ENCODE measurements at regions not wholly inside any gene's neighbourhood (a gene's known extent, or its start where the extent isn't known, plus 50 kb on each side); places are given as distances from the start of the nearest gene placed in this dataset.
"Not testable (repeated sequence)": the region's sequence is repeated elsewhere in the genome, so short reads cannot be mapped to it uniquely, and the experiment has no call there.

DNA sequence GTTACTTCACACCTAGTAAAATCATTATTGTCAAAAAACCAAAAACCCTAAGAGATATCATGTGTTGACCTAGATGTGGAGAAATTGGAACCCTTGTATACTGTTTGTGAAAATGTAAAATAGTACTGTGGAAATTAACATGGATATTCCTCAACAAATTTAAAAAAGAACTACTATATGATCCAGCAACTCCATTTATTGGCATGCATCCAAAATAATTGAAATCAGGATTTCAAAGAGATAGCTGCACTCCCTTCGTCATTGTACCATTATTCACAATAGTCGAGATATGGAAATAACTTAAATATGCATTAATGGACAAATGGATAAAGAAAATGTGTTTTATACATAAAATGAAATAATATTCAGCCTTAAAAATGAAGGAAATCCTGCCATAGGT lies 105.3 kb upstream of the ZC3H15 start:
- no peak for DNase-seq

- DNase-seq: no peak
Measured at GRCh38 chr2:186381573-186381972, 104.5 kb upstream of the ZC3H15 start.

GRCh38 chr2:186382932-186383331 lies 103.1 kb upstream of the ZC3H15 start:
- DNase-seq: no peak

DNA sequence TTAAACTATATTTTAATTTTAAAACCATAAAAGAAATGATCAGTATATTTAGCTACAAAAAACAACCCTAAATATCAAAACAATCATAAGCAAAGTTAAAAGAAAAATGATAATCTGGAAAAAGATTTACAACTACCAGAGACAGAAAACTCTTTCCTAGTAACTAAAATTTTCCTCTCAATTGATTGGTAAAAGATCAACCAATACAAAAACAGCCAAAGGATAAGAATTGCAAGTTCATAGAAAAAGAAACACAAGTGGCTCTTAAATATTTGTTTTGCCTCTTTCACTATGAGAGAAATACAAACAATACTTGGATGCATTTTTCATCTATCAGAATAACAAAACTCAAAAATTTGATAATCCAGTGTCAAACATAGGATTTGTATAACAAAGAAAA lies 101.8 kb upstream of the ZC3H15 start:
- DNase-seq: no peak

- DNase-seq: not testable (repeated sequence)
Measured at GRCh38 chr2:186385638-186386201, 100.3 kb upstream of the ZC3H15 start.

GRCh38 chr2:186399082-186399644 lies 86.9 kb upstream of the ZC3H15 start:
- no peak for DNase-seq

DNA sequence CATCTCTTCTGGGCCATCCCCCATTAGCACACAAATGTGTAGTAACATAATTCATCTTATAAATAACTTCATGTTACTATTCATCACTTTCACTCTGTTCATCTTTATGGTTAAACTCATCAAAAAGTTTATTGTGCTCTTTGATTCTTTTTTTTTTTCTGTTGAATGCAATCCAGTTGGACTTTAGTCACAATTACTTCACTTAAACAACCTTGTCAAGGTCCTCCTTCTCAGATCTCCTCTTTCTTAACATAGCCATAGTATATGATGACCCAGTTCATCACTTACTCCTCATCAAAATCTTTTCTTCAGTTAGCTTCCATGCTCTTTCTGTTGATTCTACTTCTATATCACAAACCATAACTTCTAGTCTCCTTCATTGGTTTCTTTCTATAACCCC lies 80.2 kb upstream of the ZC3H15 start:
- DNase-seq: no peak

DNA sequence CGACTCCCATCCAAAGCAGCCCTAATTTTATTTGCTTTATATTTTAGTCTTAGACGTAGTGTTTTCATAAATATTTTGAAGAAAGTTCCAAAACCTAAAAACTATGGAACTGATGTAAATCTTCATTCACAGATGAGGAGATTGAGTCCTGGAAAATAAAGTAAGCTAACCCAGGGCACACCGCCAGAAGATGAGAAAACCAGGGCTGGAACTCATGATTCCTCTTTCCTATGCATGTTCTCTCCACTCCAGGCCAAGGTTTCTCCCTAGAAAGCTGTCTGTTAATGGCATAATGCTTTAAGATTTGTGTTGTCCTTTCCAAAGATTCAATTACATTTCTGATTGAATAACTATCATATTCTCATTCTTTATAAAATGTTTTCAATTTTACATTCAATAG lies 78.4 kb upstream of the ZC3H15 start:
- DNase-seq: no peak

- DNase-seq: no peak
Measured at GRCh38 chr2:186410802-186411201, 75.3 kb upstream of the ZC3H15 start.

DNA sequence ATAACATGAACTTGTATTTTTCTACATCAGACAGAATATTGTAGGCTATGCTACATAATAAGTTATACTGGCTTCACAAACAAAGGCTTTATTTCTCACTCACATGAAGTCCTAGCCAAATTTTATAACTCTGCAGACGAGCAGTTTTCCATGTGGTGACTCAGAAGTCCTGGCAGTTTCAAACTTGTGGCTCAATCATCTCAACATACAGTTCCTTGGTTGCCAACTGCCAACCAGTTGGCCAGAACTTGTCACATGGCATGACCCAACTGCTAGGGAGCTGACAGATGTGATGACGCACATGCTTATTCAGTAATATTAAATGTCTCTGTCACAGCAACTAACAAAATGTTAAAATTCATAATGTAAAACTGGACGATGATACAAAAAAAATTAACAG lies 63.8 kb upstream of the ZC3H15 start:
- peak; percentile 68 to 80 for DNase-seq

DNA sequence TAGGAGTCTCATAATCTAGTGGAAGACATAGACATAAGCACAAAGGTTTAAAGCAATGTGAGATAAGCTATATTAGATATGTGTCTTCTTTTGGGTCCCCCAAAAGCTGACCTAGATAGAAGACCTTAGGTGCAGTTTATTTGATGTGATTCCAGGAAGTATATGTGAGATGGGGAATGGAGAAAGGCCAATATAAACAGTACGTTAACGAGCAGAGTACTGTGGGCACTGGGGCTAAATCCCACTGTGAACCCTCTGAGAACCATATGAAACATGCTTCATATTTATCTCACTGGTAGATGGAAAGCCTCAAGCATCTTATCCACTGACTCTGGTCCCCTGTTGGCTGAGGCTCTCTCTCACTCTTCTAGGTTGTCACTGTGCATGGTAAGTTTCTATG lies 62.6 kb upstream of the ZC3H15 start:
- DNase-seq: no peak

- no peak for DNase-seq
Measured at GRCh38 chr2:186424265-186424664, 61.8 kb upstream of the ZC3H15 start.

- DNase-seq: peak; percentile 87 to 90
Measured at GRCh38 chr2:186425576-186425975, 60.5 kb upstream of the ZC3H15 start.

GRCh38 chr2:186426153-186427016 lies 59.7 kb upstream of the ZC3H15 start:
- no peak for DNase-seq

DNA sequence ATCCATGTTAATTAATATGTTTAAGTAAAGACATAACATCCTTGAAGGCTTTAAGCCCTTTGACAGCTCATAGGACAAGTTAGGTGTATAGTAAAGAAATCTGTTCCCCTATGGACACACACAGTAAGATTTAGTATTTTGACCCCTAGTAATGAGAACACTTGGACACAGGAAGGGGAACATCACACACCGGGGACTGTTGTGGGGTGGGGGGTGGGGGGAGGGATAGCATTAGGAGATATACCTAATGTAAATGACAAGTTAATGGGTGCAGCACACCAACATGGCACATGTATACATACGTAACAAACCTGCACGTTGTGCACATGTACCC lies 59.1 kb upstream of the ZC3H15 start:
- not testable (repeated sequence) for DNase-seq

- no peak for DNase-seq
Measured at GRCh38 chr2:186427970-186428369, 58.1 kb upstream of the ZC3H15 start.

- DNase-seq: no peak
Measured at GRCh38 chr2:186429104-186429503, 57.0 kb upstream of the ZC3H15 start.

DNA sequence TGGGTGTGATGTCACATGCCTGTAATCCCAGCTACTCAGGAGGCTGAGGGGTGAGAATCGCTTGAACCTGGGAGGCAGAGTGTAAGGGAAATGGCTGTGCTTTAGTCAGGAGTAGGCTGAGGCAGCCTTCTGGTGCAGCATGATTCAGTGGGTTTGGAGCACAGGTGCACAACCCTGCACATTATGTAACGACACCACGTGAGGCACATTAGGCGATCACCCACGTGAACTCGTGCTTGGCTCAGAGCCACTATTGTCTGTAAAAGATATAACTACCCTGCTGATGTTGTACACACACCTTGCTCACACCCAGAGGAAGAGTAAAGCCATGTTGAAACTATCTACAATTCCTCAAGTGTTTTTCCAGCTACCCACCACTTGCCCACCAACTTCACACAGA lies 54.8 kb upstream of the ZC3H15 start:
- no peak for DNase-seq

GRCh38 chr2:186433040-186433439 lies 53.0 kb upstream of the ZC3H15 start:
- DNase-seq: no peak

- DNase-seq: no peak
Measured at GRCh38 chr2:186433777-186434432, 52.2 kb upstream of the ZC3H15 start.

All from right lung (tissue), 2 donors.